ENCODE measurements at regions not wholly inside any gene's neighbourhood (a gene's known extent, or its start where the extent isn't known, plus 50 kb on each side); places are given as distances from the start of the nearest gene placed in this dataset.

DNA sequence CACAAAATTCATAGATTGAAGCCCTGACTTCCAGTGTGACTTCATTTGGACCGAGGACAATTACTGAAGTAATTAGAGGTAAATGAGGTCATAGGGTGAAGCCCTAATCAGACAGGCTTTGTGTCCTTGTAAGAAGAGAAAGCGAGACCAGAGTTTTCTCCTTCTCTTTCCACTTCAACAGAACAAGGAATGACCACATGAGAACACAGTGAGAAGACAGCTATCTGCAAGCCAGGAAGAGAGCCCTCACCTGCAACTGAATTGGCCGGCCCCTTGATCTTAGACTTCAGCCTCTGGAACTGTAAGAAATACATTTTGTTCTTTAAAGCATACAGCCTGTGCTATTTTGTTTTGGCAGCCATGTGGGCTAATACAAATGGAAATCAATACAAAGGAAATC is 67.1 kb upstream of the PRKG2 start:
- TF ChIP-seq, protein P1, sequence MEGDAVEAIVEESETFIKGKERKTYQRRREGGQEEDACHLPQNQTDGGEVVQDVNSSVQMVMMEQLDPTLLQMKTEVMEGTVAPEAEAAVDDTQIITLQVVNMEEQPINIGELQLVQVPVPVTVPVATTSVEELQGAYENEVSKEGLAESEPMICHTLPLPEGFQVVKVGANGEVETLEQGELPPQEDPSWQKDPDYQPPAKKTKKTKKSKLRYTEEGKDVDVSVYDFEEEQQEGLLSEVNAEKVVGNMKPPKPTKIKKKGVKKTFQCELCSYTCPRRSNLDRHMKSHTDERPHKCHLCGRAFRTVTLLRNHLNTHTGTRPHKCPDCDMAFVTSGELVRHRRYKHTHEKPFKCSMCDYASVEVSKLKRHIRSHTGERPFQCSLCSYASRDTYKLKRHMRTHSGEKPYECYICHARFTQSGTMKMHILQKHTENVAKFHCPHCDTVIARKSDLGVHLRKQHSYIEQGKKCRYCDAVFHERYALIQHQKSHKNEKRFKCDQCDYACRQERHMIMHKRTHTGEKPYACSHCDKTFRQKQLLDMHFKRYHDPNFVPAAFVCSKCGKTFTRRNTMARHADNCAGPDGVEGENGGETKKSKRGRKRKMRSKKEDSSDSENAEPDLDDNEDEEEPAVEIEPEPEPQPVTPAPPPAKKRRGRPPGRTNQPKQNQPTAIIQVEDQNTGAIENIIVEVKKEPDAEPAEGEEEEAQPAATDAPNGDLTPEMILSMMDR (IDR thresholded peaks at IDR 0.05; ENCODE audit: low read depth, low read length) = no peak
- H3K4me3 ChIP-seq (ENCODE audit: low read depth, low read length) = no peak overlapping the region
- no peaks in the 10 kb centered on the region for H3K27me3 ChIP-seq
- no peaks in the 10 kb centered on the region for H3K4me1 ChIP-seq
- H3K9me3 ChIP-seq = no peaks in the 10 kb centered on the region
- H3K36me3 ChIP-seq = no peaks in the 10 kb centered on the region
- DNase-seq = no peak

DNA sequence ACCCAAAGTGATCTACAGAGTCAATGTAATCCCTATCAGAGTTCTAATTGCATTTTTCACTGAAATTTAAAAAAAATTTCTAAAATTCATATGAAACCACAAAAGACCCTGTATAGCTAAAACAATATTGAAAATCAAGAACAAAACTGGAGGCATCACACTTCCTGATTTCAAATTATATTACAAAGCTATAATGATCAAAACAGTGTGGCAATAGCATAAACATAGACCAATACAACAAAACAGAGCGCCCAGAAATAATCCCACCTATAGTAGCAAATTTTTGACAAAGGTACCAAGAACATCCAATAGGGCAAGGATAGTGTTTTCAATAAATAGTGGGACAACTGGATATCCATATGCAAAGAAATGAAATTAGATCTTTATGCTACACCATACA is 59.4 kb upstream of the PRKG2 start:
- TF ChIP-seq, protein P1 (IDR thresholded peaks at IDR 0.05; ENCODE audit: low read depth, low read length) = no peak
- Histone ChIP-seq H3K27me3 (no peaks in the 10 kb centered on the region), H3K4me3 (ENCODE audit: low read depth, low read length) (no peak overlapping the region), H3K9me3 (no peaks in the 10 kb centered on the region), H3K4me1 (no peaks in the 10 kb centered on the region), H3K36me3 (no peaks in the 10 kb centered on the region)
- no peak for DNase-seq

DNA sequence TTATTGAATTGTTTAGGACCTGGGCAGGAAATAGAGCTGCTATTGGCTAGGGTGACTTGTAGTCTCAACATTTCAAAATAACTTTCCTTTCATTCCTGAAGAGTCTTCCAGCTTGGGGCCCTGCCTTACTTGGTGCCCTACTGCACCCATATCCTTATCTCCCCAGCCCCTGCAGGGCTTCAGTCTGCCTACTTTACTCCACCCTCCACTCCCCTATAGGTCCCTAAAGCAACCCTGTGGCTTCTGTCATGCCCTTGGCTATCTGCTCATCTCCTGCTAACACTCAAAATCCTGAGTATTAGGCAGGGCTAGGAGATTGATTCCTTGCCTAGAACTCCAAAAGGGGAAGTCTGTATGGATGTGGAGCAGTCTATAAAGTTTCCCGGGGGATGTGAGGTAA is 57.6 kb upstream of the PRKG2 start:
- TF ChIP-seq, protein P1 (IDR thresholded peaks at IDR 0.05; ENCODE audit: low read depth, low read length) = no peak
- Histone ChIP-seq H3K4me3 (ENCODE audit: low read depth, low read length) (no peak overlapping the region), H3K9me3 (no peaks in the 10 kb centered on the region), H3K36me3 (no peaks in the 10 kb centered on the region), H3K27me3 (no peaks in the 10 kb centered on the region), H3K4me1 (no peaks in the 10 kb centered on the region)
- no peak for DNase-seq
